ENCODE measurements at regions not wholly inside any gene's neighbourhood (a gene's known extent, or its start where the extent isn't known, plus 50 kb on each side); places are given as distances from the start of the nearest gene placed in this dataset.

DNA sequence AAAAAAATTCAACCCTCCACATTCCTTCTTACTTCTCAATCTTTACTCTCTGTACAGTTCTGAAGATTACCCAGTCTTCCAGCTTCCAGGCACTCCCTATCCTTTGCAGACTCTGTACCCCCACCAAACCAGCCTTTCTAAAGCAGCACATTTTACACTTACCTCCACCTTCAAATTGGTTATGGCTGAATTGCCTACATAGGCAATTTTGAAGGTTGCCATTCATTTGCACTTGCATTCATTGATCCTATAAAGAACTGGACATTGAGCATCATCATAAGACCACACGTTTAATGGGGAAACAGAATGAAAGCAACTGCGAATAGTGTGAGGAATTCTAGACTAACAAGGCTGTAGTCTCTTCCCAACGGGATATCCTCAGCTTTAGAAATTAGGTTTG lies 233.4 kb downstream of the TRIB2 start:
- Histone ChIP-seq H3K4me2 (ENCODE audit: low read depth, low read length) (no peak overlapping the region), H3K9ac (ENCODE audit: insufficient read depth, low read depth, low read length) (no peak overlapping the region), H3K79me2 (ENCODE audit: insufficient read depth, low read length) (no peaks in the 10 kb centered on the region), H4K20me1 (ENCODE audit: insufficient read depth, low read length) (no peaks in the 10 kb centered on the region), H2AFZ (ENCODE audit: low read length) (no peak overlapping the region), H3K27ac (ENCODE audit: extremely low read length, insufficient read depth, low read length) (no peak overlapping the region), H3K36me3 (replicated peaks in 1 of 2; ENCODE audit: control insufficient read depth in 1 of 2, insufficient read depth in 2 of 2, low read length in 2 of 2) (no peaks in the 10 kb centered on the region), H3K4me3 (replicated peaks in 1 of 3; ENCODE audit: insufficient read depth in 1 of 3, low read depth in 2 of 3, low read length in 3 of 3) (no peak overlapping the region), H3K4me1 (ENCODE audit: insufficient read depth, low read length) (no peaks in the 10 kb centered on the region), H3K9me3 (ENCODE audit: low read length) (no peaks in the 10 kb centered on the region), H3K27me3 (ENCODE audit: control insufficient read depth in 1 of 2, insufficient read depth in 2 of 2, low read length in 2 of 2) (no peaks in the 10 kb centered on the region)
- POLR2A ChIA-PET = no interaction called here
- no peak for DNase-seq (ENCODE audit: low spot score)
- FAIRE-seq = no peak
- CTCF ChIA-PET (ENCODE audit: low intra/inter-chr PET ratio, low total read pairs) = no interaction called here
- no TSS peak for BruUV-seq (replicated peaks)
- in situ Hi-C loops (cut with HindIII; ENCODE audit: extremely low pct_ligation_motif_present, low pct_unique_long_range_greater_than_20kb) (no loop called here), intact Hi-C loops (cut with micrococcal nuclease; ENCODE audit: unreplicated experiment) (no loop called here)
- no peak for ATAC-seq
- TF ChIP-seq TOE1 (CRISPR knock-in tag; IDR thresholded peaks at IDR 0.05) = no peak
- TF ChIP-seq ELF4 (CRISPR knock-in tag; IDR thresholded peaks at IDR 0.05; ENCODE audit: borderline replicate concordance) = no peak
- TF ChIP-seq, protein P1, sequence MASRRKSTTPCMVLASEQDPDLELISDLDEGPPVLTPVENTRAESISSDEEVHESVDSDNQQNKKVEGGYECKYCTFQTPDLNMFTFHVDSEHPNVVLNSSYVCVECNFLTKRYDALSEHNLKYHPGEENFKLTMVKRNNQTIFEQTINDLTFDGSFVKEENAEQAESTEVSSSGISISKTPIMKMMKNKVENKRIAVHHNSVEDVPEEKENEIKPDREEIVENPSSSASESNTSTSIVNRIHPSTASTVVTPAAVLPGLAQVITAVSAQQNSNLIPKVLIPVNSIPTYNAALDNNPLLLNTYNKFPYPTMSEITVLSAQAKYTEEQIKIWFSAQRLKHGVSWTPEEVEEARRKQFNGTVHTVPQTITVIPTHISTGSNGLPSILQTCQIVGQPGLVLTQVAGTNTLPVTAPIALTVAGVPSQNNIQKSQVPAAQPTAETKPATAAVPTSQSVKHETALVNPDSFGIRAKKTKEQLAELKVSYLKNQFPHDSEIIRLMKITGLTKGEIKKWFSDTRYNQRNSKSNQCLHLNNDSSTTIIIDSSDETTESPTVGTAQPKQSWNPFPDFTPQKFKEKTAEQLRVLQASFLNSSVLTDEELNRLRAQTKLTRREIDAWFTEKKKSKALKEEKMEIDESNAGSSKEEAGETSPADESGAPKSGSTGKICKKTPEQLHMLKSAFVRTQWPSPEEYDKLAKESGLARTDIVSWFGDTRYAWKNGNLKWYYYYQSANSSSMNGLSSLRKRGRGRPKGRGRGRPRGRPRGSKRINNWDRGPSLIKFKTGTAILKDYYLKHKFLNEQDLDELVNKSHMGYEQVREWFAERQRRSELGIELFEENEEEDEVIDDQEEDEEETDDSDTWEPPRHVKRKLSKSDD (CRISPR knock-in tag; IDR thresholded peaks at IDR 0.05; ENCODE audit: low read depth) = no peak
- no peak for TF ChIP-seq NR2F6 (IDR thresholded peaks at IDR 0.05)
- no peak for TF ChIP-seq NR2F6 (CRISPR knock-in tag; IDR thresholded peaks at IDR 0.05)
- TF ChIP-seq ZNF138 (CRISPR knock-in tag; IDR thresholded peaks at IDR 0.05; ENCODE audit: low read depth) = no peak
- TF ChIP-seq HOXD1 (CRISPR knock-in tag; IDR thresholded peaks at IDR 0.05) = no peak
- no peak for TF ChIP-seq ZNF841 (CRISPR knock-in tag; IDR thresholded peaks at IDR 0.05; ENCODE audit: borderline replicate concordance)
- no peak for TF ChIP-seq TEAD2 (CRISPR knock-in tag; IDR thresholded peaks at IDR 0.05)
- TF ChIP-seq RNF2 (conservative IDR thresholded peaks at IDR 0.05; ENCODE audit: low read depth) = no peak
- TF ChIP-seq ZNF75D (CRISPR knock-in tag; IDR thresholded peaks at IDR 0.05; ENCODE audit: borderline replicate concordance) = no peak
- no peak for TF ChIP-seq PAF1 (CRISPR knock-in tag; IDR thresholded peaks at IDR 0.05)
- no peak for TF ChIP-seq ZFP37 (CRISPR knock-in tag; IDR thresholded peaks at IDR 0.05; ENCODE audit: borderline replicate concordance)
- peak; percentile 59; the same call in 1 of the 2 replicates for TF ChIP-seq MAFF (IDR thresholded peaks at IDR 0.05; ENCODE audit: low read depth, low read length)
- TF ChIP-seq MAFK (conservative IDR thresholded peaks at IDR 0.05 in 1 of 2, IDR thresholded peaks at IDR 0.05 in 1 of 2; ENCODE audit: low read length in 2 of 2) = peak; percentile 67 to 82
- TF ChIP-seq HNF4A (CRISPR knock-in tag; IDR thresholded peaks at IDR 0.05) = no peak
- WGBS (ENCODE audit: low lambda C conversion rate) = 19% methylated on average over 3 of the region's 3 CpGs

All from HepG2 (cell line).